ENCODE measurements at regions not wholly inside any gene's neighbourhood (a gene's known extent, or its start where the extent isn't known, plus 50 kb on each side); places are given as distances from the start of the nearest gene placed in this dataset.
"Not testable (repeated sequence)": the region's sequence is repeated elsewhere in the genome, so short reads cannot be mapped to it uniquely, and the experiment has no call there.

- DNase-seq (ENCODE audit: low read depth, low spot score): no peak
Measured at GRCh38 chr7:132030086-132030568, 473.7 kb upstream of the PODXL start.

DNA sequence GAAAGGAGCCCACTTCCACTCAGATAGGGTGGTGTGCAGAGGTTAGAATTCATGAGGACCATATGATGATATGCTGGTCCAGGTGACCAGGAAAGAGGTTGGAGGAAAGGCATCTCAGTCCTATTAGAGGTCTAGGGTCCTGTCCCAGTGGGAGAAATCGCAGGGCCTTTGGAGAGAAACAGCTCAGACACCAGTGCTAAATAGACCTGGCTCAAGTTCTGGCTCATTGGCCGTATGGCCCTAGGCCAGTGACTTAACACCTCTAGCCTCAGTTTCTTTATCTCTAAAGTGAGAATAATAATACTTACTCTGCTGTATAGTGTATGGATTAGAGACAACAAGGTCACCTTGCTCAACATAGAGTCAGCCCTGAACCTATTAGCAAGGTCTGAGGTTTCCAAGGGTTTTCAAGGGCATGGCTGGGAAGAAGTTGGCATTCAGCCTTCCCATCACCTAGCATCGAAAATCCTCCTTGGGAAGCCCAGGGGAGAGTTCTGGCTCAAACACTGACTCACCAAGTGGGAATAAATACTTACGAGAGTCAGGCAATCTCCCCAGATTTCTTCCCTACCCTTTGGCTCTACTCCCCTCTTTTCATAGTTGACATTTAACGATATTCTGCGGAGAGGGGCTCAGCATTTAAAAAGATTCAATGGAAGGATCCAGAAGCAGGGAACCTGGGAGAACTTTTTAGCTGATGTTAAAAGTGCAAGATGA is 473.1 kb upstream of the PODXL start:
- no peak for DNase-seq (ENCODE audit: low read depth, low spot score)

DNA sequence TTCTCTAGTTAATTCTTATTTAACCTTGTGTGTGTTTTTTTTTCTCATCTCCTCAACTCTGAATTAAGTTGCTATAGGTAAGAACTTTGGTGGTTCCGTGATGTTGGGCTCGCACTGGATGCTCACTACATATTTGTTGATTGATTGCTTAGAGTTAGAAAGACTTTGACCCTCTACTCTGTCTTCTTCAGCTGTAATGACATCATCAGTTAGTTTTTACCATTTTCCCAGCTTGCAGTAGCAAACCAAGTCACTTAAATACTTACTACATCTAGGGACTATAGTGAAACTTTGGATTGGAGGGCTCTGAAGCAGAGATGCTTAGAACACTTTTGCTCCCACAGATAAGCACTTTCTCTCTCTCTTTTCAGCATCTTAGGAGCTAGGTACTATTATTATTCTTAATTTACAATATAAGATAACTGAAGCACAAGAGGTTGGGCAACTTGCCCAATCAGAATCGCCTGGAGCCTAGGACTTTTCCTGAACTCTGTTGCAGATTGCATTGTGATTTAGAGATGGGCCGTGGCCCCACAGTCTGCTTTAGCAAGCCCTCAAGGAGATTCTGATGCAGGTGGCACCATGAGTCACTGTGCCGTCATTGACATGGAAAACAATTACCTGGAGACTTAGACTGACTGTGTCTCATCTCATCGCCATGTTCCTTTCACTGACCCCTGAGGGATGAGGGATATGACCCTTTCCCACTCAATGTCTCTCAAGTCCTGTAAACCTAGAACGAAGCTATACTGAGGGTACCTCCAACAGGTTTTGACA is 471.9 kb upstream of the PODXL start:
- DNase-seq (ENCODE audit: low read depth, low spot score): no peak

- no peak for DNase-seq (ENCODE audit: low read depth, low spot score)
Measured at GRCh38 chr7:132024290-132024689, 467.9 kb upstream of the PODXL start.

DNA sequence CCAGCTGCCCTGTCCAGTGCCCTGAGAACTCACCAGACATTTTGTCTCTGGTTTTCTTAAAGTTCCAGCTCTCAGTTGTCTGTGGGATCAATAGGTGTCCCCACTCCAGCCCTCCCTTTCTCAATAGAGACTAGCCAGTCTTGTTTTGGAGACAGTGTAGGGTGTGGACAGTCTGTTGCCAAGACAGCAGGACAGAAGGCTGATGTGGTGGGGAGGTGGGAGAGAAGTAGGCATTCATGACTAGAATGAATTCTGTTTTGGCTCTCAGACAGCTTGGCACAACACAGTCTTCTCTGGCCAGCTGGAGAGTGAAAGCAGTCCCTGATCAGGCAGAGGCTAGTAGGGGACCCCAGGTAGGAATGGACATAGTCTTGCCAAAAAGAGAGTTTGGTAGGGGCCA is 467.0 kb upstream of the PODXL start:
- DNase-seq (ENCODE audit: low read depth, low spot score): no peak

- no peak for DNase-seq (ENCODE audit: low read depth, low spot score)
Measured at GRCh38 chr7:132022188-132022587, 465.8 kb upstream of the PODXL start.

DNA sequence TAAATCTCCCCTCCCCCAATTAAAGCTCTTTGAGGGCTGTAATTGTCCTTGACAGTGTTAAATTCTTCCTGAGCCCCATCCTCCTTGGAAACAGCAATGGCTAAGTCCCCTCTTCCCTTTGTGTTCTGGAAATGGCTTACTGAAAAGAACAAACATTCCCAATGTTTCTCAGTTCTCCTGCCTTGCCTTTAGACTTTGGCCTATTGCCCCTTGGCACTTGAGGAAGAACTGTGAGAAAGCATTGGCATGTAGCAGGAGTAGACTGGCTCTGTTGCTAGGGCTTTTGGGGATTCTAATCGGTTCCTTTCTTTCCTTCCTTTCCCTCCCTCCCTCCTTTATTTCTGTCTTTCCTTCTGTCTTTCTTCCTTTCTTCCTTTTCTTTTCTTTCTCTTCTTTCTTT is 463.3 kb upstream of the PODXL start:
- DNase-seq (ENCODE audit: low read depth, low spot score): no peak

GRCh38 chr7:132009778-132010177 is 453.4 kb upstream of the PODXL start:
- DNase-seq (ENCODE audit: low read depth, low spot score): no peak

GRCh38 chr7:132004529-132004928 is 448.1 kb upstream of the PODXL start:
- no peak for DNase-seq (ENCODE audit: low read depth, low spot score)

DNA sequence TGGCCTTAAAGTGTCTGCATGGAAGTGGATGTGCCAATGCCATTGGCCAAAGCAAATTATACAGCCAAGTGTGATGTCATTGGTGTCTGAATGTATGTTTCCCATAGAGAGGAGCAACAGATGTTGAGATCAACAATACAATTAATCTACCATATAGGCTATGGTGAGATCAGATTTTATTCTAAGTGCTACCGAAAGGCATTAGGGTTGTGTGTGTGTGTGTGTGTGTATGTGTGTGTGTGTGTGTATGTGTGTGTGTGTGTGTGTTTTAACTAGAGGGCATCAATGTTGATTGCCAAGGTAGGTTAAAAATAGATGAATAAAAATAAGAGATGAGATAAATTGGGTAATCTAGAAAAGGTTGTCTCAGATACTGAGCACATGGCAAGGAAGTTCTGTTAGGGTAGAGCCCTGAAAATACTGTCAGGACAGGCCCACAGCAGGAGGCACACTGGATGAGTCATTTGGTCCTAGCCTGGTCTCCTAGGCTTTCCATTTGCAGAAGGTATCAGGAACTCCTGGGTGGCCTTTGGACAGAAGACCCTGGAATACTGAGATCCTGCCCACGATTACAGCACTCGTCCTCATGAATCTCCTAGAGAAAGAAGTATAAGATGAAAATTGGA is 446.0 kb upstream of the PODXL start:
- no peak for DNase-seq (ENCODE audit: low read depth, low spot score)

- DNase-seq (ENCODE audit: low read depth, low spot score): no peak
Measured at GRCh38 chr7:132001146-132001545, 444.7 kb upstream of the PODXL start.

- DNase-seq (ENCODE audit: low read depth, low spot score): no peak
Measured at GRCh38 chr7:131999193-131999592, 442.8 kb upstream of the PODXL start.

DNA sequence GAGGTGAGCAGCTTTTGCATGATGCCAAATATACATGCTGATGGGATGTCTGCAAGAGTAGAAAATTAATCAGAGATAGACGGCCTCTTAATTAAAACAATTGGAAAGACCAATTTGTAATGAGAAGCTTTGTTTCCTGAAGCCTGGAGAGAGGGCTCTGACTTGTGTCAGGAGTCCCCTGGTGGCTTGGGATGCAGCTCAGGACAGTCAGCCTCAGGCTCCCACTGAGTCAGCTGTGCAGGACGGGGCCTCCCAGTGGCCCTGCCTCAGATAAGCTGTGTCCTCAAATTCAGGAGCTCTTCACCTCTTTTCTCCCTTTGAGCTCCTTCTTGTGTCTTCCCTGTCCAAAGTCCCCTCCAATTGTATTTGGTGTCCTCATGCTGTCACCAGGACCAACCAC is 438.9 kb upstream of the PODXL start:
- no peak for DNase-seq (ENCODE audit: low read depth, low spot score)

DNA sequence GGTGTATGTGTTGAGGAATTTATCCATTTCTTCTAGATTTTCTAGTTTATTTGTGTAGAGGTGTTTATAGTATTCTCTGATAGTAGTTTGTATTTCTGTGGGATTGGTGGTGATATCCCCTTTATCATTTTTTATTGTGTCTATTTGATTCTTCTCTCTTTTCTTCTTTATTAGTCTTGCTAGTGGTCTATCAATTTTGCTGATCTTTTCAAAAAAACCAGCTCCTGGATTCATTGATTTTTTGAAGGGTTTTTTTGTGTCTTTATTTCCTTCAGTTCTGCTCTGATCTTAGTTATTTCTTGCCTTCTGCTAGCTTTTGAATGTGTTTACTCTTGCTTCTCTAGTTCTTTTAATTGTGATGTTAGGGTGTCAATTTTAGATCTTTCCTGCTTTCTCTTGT is 424.6 kb upstream of the PODXL start:
- not testable (repeated sequence) for DNase-seq (ENCODE audit: low read depth, low spot score)

GRCh38 chr7:131978118-131978517 is 421.7 kb upstream of the PODXL start:
- not testable (repeated sequence) for DNase-seq (ENCODE audit: low read depth, low spot score)

- DNase-seq (ENCODE audit: low read depth, low spot score): no peak
Measured at GRCh38 chr7:131976411-131976810, 420.0 kb upstream of the PODXL start.

DNA sequence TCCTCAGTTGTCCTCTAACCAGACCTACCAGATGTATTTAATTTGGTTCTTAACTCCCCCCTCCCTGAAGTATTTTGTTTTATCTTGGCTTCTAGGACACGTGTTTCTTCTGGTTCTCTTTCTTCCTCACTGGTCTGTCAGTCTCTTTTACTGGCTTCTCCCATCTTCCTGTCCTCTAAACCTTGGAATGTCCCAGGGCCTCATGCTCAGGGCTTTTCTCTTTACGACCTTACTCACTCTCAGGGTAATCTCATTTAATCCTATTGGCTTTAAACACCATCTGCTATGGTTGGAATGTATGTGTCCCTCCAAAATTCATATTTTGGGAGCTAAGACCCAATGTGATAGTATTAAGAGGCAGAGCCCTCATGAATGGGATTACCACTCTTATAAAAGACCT is 418.2 kb upstream of the PODXL start:
- DNase-seq (ENCODE audit: low read depth, low spot score): no peak

GRCh38 chr7:131972251-131972650 is 415.8 kb upstream of the PODXL start:
- DNase-seq (ENCODE audit: low read depth, low spot score): no peak

- DNase-seq (ENCODE audit: low read depth, low spot score): no peak
Measured at GRCh38 chr7:131970602-131971001, 414.2 kb upstream of the PODXL start.

DNA sequence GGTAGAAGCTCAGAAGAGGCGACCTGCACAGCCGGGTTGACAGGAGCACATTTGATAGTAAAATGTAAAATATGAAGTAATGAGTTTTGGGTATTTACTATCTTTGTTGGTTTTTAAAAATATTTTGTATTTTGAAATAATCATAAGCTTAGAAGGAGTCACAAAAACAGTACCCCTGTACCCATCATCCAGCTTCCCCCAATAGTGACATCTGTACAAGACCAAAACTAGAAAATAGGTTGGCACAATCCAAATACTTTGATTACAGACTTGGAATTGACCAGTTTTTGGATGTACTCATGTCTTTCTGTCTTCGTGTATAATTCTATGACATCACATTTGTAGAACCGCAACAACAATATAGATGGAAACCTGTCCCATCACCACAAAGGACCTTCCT is 413.1 kb upstream of the PODXL start:
- no peak for DNase-seq (ENCODE audit: low read depth, low spot score)

- DNase-seq (ENCODE audit: low read depth, low spot score): no peak
Measured at GRCh38 chr7:131967216-131967730, 410.8 kb upstream of the PODXL start.

- DNase-seq (ENCODE audit: low read depth, low spot score): no peak
Measured at GRCh38 chr7:131964203-131964602, 407.8 kb upstream of the PODXL start.
